GM18520 (cell line): ENCODE measurements at regions not wholly inside any gene's neighbourhood (a gene's known extent, or its start where the extent isn't known, plus 50 kb on each side); places are given as distances from the start of the nearest gene placed in this dataset.
A peak's percentile ranks its signal among the peaks of the same experiment; 100 is the strongest.
"Not testable (repeated sequence)": the region's sequence is repeated elsewhere in the genome, so short reads cannot be mapped to it uniquely, and the experiment has no call there.

Experiments
- ATAC-seq: cut with Tn5 transposase; IDR thresholded peaks from one replicate; pipeline ENCODE4 v1.9.1; 2021; ENCODE audit not compliant: unreplicated experiment

DNA sequence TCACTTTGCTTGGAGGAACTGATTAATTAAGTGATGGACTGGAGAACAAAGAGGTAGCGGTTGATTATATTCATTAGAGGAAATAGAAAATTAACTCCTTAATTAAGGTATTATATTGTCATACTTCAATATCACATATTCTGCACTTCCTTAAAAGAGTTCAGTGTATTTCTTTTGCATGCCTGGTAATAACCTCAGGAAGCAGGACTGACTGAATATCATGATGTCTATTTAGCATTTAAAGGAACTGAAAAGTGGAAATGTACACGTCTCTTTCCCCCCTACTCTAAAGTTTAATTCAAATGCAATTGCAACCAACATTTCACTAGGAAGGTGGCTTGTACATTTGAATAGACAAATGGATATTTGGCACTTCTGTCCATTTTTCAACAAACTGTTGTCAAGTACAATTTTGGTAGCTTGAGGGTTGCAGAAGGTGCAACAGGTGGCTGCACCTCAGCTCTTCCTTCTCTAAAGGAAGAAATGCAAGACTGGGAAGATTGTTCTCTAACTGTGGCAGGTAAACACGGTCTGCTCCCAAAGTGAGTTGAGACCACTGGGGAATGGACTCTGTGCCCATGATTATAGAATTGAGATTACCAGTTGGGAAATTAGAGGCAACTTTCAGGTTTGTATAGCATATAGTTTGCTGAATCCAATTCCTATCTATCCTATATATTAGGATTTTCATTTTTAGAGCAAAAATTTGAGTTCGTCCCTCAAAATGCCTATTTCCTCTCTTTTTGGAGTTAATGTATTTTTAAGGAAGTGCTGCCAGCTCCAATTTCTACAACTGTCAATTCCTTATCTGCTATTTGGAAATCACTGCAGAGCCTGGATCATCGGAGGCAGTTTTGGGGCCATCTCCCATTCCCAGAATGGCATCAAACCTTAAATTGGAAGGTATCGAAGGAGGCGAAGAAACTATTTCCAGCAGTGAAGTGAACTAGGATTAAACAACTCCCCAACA, 98.9 kb upstream of the TAF11L2 start:
- ATAC-seq, result no peak

DNA sequence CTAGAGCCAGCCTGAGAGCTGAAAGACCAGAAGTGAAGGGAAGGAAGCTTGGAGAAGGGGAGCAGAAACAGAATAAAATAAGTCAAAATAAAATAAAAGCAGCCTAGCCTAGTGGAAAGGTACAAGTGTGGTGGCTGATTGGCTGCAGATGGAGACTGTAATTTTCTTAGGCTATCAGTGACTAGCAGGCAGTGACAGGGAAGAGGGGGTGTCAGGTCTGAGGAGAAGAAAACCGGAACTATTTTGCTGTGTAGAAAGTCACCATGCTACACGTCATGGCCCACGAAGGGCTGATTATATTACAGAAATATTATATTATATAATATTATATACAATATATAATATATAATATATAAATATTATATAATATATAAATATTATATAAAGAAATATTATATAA, 98.1 kb upstream of the TAF11L2 start:
- ATAC-seq, result no peak

DNA sequence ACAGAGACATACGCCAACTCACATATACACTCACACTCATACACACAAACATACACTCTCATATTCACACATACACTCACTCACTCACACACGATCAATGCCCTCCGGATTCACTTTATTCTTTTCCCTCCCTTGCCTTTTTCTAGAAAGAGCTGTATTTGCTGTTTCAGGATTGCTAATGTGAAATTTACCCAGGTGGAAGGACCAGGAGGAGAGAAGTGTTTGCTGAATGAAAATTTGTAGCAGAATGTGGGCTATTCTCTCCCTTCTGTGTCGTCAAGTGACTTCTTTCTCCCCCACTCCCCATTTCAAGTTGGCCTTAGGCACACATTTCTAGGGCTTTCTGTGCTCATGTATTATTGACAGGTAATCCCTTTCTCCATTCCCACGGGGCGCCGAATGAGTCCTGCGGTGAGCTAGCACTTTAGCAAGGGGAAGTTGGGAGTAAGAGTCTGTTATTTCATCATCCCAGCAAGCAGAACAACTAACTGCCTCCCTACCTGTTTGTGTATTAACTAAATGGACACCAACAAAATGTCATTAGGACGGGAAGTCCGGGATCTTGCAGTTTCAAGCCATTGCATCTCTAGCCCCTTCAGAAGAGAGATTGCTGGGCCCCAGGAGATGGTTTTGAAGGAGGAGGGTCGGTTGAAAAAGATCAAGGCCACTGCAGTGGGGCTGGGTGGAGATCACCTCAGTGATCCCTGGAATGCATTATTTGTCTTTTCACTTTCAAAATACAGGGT, 97.1 kb upstream of the TAF11L2 start:
- no peak for ATAC-seq

DNA sequence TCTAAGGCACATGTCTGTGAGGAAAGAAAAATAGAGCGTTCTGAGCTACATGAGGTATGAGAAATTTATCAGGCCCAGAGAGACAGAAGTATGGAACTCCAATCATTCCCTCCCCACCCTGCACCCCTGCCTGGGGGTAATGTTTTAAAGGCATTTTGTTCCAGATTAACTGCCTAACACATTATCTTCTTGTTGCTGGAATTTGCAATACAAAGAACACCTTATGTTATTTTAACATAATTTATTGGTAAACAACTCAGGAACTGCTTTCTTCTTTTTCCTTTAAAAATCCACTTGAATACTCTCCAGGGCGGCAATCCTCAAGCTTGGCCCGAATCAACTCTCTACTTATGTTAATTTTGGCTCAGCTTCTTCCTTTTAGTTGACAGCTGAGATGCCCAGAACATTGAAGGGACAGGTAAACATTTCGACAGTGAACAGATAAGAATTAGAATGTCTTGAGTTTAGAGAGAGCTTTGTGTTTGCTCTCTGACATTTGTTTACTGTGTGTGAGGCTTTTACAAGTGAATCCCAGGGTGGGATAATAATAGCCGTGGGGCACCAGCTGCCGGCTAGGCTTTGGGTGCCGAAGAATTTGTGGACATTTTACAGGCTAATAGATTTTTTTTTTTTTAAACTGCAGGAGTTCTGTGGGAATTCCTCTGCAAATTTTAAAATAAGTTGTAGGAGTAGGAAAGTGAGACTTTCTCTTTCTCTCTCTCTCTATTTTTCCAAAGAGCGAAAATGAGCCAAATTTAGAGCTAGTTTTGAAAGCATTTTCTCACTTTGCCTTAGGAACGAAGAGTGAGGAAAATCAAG, 96.4 kb upstream of the TAF11L2 start:
- ATAC-seq, result no peak

DNA sequence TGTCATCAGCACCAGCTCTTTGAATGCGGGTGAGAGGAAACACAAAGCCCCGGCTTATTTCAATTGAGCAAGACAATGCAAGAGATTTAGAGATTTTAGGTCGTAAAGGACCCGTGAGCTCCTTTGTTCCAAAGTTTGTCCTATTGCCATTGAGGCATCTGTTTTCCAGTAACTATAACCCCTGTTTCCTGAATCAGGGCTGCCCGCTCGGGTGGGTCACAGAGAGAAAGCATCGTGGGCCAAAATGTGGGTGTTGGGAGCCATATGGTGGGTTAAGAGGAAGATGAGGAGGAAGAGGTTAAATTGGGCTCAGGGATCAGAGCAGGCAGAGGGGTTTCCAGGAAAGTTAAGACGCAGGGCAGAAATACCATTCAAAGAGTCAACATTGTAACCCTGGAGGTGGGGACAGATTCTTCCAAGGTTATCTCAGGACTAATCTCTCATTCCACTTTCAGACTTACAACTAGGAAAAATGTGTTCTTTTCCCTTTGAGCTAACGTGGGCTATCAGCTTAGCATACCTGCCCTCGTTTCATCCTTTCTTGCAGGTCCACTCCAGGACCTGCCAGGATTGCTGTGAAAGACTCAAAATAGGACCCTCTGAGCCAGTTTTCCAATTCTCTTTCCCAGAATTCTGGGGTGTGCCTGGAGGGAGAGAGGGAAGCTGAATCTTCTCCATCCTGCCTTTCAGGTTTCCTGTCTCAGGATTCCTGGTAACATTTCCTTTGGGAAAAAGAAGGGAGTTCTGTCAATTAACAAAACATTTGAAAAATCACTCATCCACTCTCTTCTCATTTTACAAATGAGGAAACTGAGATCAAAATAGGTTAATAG, 95.5 kb upstream of the TAF11L2 start:
- ATAC-seq, result no peak

DNA sequence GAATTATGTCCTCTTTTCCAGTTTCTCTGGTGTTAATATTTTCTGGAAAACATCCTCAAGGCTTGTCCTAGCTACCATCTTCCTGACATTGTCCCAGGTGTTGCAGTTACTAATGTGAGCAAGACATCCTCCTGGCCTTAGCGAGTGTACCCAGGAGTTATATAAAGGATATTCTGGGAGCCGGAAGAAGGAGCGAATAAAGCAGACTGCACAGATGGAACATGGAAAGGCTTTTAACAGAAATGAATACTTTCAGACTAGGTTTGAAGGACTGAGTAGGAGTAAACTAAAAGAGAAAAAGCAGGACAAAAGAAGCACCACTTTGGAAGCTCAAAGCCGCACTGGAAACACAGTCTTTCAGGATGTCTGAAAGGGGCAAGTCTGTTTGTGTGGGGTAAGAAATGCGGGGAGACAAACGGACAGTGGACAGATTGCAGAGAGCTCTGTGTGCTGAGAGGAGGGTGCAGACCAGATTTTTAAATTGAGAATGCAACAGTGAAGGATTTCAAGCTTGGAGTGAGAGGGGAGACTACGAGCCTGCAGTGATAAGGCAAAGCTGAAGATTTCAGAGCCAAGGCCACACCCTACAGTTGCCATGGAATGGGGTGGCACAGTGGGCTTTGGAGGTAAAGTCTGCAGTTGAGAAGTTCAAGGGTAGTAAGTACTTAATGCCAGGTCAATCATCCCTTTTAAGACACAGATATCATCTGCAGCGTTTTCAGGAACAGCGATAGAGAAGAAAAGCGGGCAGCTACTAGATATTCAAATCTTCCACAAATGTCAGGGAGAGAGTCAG, 94.1 kb upstream of the TAF11L2 start:
- no peak for ATAC-seq

DNA sequence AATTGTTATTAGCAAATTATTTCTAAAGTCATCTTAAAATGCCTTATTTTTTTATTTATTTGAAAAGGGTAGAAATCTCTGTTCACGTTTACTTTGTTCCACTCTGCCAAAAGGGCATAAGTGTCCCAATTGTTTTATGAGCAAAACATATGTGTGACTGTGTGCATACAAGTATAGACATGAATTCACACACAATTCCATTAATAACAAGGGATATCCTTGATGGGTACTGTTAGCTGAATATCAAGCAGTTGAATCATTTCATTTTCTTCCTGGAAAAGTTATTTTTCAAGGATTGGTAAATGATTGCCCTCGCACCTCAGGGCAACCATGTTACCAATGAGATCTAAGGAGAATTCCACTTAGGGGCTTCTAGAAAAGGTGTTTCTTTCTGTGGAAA, 92.1 kb upstream of the TAF11L2 start:
- ATAC-seq, result no peak

DNA sequence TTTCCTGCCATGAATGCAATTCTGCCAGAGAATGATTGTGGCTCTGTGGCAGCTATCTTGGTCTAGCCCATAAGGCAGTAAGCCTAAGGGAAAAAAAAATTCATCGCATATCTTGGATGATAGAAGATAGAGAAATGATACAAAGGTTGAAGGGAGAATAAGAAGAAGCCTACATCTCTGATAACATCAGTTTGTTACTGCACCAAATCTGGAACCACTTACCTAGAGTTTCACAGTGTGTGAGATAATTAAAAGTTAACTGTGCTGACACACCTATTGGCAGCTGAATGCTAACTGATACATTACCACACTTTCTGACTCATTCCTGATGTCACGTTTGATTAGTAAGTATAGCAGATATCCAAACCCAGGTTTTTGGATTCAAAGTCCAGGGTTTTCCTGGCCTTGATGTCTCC, 91.6 kb upstream of the TAF11L2 start:
- no peak for ATAC-seq

DNA sequence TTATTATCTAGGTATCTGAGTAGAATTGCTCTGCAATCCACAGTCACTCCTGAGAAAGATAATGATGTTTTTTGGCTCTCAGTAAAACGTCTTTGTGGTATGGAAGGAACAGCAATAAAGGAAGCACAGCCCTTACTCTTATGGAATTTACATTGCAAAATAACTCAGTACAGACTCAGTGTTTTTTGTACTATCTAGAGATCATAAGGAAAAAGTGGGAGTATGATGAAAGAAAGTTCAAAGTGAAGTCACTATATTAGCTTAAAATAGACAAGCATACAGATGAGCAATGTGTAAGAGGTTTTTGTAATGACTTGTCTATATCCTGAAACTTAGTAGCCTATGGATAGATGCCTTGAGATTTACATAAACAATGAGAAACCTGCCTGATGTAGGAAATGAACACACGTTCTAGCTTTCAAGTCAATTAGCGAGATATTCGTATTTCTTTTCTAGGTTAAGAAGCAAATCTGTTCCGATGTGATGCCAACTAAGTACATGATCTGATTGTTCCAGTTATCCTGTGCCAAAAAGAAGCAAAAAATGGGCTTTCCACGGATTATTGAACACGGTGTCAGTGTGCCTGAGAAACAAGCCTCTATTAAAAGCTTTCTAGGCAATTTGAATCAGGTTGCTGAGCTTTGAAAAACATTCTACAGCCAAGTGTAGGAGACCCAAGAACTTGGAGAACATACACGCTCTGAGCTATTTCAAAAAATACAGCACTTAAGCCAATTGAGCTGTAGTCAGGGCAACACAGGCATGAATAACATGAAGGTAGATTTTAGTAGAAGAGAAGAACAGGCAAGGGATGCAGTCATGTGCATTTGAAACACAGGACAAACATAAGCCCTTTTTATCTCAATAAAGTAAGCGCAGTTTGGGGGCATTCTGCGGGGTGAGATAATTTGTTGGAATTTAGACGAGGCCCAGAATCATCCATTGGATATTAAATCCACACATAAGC, 86.3 kb upstream of the TAF11L2 start:
- ATAC-seq, result no peak

DNA sequence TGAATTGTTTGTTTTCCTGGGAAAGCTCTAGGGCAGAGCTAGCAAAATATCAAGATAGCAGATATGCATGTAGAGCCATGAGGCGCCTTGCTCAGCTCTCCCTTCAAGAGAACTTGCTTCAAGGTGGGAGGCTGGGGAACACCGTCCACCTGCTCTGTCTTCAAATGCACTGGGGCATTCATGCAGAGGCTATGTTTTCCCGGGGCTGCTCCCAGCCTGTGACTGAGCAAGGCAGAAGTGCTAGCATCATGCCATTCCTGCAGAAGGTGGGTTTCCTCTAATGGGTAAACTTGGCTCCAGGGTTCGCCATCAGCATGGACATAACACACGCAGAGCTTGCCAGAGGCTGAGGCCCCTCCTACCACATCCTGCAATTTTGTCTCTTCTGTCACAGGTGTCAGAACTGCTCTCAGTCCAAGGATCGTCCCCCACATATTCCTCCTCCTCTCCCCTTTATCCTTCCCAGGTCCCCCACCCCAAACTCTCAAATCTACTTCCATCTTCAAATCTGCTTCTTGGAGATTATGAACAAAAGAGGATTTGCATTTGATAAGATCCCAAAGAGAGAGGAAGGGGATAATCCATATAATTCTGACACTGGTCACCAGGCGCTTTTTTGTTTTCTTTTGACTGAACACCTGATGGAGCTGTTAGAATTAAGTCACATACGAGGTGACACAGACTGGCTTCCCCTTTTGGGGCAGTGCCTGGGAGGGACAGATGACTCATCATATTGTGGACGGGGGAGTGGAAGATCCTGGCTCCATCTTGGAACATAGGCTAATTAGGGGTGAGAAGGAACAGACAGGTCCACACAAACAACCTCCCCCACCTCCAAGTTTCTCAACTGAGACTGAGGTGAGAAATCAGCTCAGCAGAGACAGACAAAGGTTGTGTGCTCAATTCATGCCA, 85.0 kb upstream of the TAF11L2 start:
- ATAC-seq, result no peak

DNA sequence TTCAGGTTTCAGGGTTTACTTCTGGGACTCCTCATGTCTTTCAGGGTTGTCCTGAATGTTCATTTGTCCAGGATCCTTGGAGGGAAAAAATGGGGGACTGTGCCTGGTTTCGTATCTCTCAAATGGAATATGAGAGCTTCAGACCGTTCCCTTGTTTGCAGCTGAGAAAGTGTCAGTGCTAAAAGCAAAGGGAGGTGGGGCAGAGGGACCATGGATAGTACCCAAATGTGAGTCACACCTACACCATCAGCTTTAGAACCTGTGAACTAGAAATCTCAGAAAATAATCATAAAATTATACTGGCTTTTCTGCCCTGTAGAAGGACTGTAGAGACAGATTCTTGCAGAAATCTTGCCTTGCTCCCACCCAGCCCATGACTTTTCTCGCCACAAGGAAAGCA, 84.3 kb upstream of the TAF11L2 start:
- no peak for ATAC-seq

DNA sequence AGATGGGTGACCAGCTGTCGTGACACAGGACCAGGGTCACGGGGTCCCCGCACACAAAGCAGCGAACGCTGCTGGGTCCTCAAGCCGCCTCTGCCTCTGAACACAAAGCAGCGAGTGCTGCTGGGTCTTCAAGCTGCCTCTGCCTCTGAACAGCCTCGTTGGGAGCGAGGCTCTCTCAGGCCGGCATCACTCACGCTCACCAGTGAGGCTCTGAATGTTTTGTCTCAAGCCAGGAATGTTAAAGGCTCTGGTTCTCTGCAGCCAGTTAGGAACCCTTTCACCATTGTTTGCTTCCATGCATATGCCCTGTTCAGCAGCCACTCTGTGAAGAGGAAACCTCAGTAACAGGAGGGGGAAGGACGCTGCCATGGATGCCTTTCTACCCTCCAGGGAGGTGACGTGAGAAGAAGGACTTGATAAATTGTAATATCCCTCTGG, 82.7 kb upstream of the TAF11L2 start:
- ATAC-seq, result no peak

DNA sequence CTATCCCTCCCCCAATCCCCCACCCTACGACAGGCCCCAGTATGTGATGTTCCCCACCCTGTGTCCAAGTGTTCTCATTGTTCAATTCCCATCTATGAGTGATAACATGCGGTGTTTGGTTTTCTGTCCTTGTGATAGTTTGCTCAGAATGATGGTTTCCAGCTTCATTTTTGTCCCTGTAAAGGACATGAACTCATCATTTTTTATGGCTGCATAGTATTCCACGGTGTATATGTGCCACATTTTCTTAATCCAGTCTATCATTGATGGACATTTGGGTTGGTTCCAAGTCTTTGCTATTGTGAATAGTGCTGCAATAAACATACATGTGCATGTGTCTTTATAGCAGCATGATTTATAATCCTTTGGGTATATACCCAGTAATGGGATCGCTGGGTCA, 81.7 kb upstream of the TAF11L2 start:
- not testable (repeated sequence) for ATAC-seq

DNA sequence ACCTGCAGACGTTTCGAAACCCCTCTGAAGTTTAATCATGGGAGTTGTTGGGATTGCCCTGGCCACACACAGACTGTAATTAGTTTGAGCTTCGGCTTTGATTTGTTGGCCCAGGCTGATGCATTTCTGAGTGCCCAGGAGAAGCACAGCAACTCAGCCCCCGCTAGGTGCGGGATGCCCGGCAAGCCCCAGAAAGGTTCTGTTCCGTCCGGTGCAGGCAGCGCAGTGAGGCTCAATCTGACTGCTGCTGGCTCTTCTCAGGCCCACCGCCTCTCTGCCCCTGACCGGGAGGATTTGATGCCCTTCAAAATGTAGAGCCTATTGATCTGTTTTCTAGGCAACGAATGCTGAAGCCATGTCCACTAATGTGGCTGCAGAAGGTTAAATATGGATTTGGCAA, 73.4 kb upstream of the TAF11L2 start:
- ATAC-seq, result no peak

DNA sequence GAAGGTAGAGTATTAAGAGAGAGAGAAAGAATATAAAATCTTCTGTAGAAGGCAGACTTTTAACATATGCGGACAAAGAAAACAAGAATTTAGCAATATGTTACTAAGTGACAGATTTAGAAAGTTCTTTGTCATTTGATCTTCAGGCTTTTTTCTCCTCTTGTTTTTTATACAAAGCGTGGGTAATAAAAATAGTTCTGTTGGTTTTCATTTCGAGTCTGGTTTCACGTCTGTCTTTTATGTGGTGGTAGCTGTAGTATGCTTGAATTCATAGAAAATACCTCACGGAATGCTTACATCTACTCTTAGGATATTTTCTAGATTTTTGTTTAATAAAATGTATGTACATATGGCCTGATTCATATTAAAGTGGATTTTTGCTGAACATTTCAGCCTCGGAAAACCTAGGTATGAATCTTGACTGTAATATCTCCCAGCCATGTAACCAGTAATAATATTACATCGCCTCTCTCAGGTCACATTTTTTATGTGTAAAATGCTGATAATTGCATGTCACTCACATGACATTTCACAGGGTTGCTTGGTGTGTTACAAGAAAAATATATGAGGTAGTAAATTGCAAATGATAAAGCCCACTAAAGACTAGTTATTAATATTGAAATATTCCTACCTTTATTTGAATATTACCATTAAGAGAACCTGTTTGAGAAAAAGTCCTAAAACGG, 72.5 kb upstream of the TAF11L2 start:
- ATAC-seq, result no peak

DNA sequence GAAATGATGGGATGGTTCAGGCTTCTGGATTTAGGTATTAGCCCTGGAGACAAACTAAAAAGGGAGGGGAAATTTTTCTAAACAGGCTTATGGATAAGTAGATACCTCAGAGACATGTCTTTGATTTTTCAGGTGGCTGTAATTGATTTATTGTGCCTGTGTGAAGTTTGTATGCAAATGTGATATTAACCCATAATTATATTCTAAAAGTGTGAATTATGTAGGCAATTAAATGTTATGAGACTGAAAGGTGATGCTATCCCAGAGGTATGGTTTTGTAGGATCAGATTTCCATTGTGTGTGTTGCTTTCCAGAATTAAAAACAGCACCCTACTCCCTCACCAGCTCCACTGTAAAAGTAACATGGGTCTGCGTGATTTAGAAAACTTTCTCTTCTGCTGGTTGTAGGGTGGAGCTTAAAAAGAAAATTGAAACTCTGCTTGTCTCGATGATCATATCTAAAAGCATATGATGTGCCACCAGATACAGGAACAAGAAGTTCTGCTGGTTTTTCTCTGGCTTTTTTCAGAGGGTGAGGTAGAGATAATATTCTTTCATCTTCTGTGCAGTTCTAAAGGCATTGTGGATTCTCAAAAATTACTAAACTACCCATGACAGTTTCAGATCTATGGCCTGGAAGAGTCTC, 71.8 kb upstream of the TAF11L2 start:
- peak; percentile 52 for ATAC-seq
